ENCODE measurements at regions not wholly inside any gene's neighbourhood (a gene's known extent, or its start where the extent isn't known, plus 50 kb on each side); places are given as distances from the start of the nearest gene placed in this dataset.

DNA sequence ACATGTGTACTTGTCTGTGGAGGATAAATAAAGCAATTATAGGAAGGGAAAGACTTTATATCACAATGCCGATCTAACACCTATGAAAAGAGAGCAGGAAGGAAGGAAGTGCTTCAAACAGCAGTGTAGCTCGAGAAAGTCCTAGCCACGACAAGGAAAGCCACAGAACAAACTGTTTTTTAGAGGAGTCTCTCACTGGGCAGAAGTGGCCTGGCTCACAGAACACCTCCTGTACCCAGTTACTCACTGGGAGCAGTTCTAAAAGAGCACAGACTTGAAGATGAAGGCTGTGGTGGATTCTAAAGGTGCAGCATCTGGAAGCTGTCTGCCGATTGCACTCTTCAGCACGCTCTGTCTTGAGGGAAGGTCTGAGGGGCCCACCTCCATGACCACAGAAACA is 248.8 kb upstream of the ATP11B start:
- no peak overlapping the region for H2BK15ac ChIP-seq (ENCODE audit: low read depth, poor library complexity, severe bottlenecking)
- H2AK5ac ChIP-seq (ENCODE audit: low read length, severe bottlenecking) = no peak overlapping the region
- no peaks in the 10 kb centered on the region for H3K27me3 ChIP-seq (ENCODE audit: control insufficient read depth in 1 of 2, insufficient read depth in 1 of 2, low read length in 2 of 2)
- no peak overlapping the region for H2BK12ac ChIP-seq (ENCODE audit: low read length in 2 of 2)
- no peaks in the 10 kb centered on the region for H3K36me3 ChIP-seq (ENCODE audit: control insufficient read depth in 1 of 2, insufficient read depth in 2 of 2, low read depth in 1 of 2, low read length in 2 of 2)
- DNase-seq = no peak
- no peak overlapping the region for H4K8ac ChIP-seq (ENCODE audit: low read length)
- no peak overlapping the region for H2BK120ac ChIP-seq (ENCODE audit: low read depth, low read length)
- no peaks in the 10 kb centered on the region for H3K9me3 ChIP-seq (ENCODE audit: control insufficient read depth, low read length)
- no peak overlapping the region for H3K4me3 ChIP-seq (ENCODE audit: insufficient read depth in 1 of 2, low read depth in 1 of 2, low read length in 2 of 2)
- H2AFZ ChIP-seq (ENCODE audit: low read depth, low read length) = no peak overlapping the region
- H3K23ac ChIP-seq (ENCODE audit: low read length in 2 of 2) = no peak overlapping the region
- no peak overlapping the region for H3K4ac ChIP-seq (ENCODE audit: low read depth in 1 of 2, low read length in 2 of 2)
- H3K79me1 ChIP-seq (replicated peaks; ENCODE audit: low read length, poor library complexity, severe bottlenecking) = no peaks in the 10 kb centered on the region
- H3K27ac ChIP-seq (ENCODE audit: low read length, poor library complexity, severe bottlenecking) = no peak overlapping the region
- H3K9ac ChIP-seq (ENCODE audit: low read length) = no peak overlapping the region
- no peaks in the 10 kb centered on the region for H3K4me1 ChIP-seq (ENCODE audit: control insufficient read depth, insufficient read depth, low read depth, low read length)
- H2BK5ac ChIP-seq (ENCODE audit: low read depth, low read length, poor library complexity, severe bottlenecking) = no peak overlapping the region
- WGBS = 86% methylated on average over 5 of the region's 5 CpGs
- H3K18ac ChIP-seq (ENCODE audit: low read depth in 1 of 2, low read length in 2 of 2) = no peak overlapping the region
- no peak overlapping the region for H3K4me2 ChIP-seq (ENCODE audit: low read length, poor library complexity, severe bottlenecking)
- H3K14ac ChIP-seq (ENCODE audit: low read length in 2 of 2) = no peak overlapping the region
- H4K91ac ChIP-seq (ENCODE audit: low read length) = no peak overlapping the region

DNA sequence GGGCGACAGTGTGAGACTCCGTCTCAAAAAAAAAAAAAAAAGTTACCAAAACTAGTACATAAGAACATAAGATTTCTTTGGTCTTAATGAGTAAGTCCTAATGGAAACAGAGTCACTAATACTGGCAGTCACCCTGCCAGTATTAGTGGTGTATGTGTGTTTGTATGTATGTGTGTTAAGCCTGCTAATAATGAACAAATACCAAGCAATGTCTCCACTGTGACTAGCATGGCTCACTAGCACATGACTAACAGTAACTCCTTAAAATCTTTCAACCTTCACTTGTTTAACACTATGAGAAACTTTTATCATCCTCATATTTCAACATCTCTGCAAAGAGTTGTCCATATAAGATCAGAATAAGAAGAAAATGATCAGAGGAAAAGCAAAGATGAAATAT is 231.0 kb upstream of the ATP11B start:
- H2BK12ac ChIP-seq (ENCODE audit: low read length in 2 of 2) = no peak overlapping the region
- H3K9me3 ChIP-seq (ENCODE audit: control insufficient read depth, low read length) = peaks cover 16% of the 10 kb centered on the region
- H2AFZ ChIP-seq (ENCODE audit: low read depth, low read length) = no peak overlapping the region
- H3K9ac ChIP-seq (ENCODE audit: low read length) = no peak overlapping the region
- no peak overlapping the region for H2BK15ac ChIP-seq (ENCODE audit: low read depth, poor library complexity, severe bottlenecking)
- H3K4ac ChIP-seq (ENCODE audit: low read depth in 1 of 2, low read length in 2 of 2) = no peak overlapping the region
- H4K8ac ChIP-seq (ENCODE audit: low read length) = no peak overlapping the region
- no peak overlapping the region for H2AK5ac ChIP-seq (ENCODE audit: low read length, severe bottlenecking)
- H3K23ac ChIP-seq (ENCODE audit: low read length in 2 of 2) = no peak overlapping the region
- H3K79me1 ChIP-seq (replicated peaks; ENCODE audit: low read length, poor library complexity, severe bottlenecking) = no peaks in the 10 kb centered on the region
- H3K36me3 ChIP-seq (ENCODE audit: control insufficient read depth in 1 of 2, insufficient read depth in 2 of 2, low read depth in 1 of 2, low read length in 2 of 2) = no peaks in the 10 kb centered on the region
- no peaks in the 10 kb centered on the region for H3K27me3 ChIP-seq (ENCODE audit: control insufficient read depth in 1 of 2, insufficient read depth in 1 of 2, low read length in 2 of 2)
- H3K4me3 ChIP-seq (ENCODE audit: insufficient read depth in 1 of 2, low read depth in 1 of 2, low read length in 2 of 2) = no peak overlapping the region
- no peak overlapping the region for H3K14ac ChIP-seq (ENCODE audit: low read length in 2 of 2)
- no peak overlapping the region for H3K4me2 ChIP-seq (ENCODE audit: low read length, poor library complexity, severe bottlenecking)
- no peak for DNase-seq
- H3K27ac ChIP-seq (ENCODE audit: low read length, poor library complexity, severe bottlenecking) = no peak overlapping the region
- no peak overlapping the region for H3K18ac ChIP-seq (ENCODE audit: low read depth in 1 of 2, low read length in 2 of 2)
- WGBS = no CpG with 5 or more reads among the region's 2 CpGs
- no peak overlapping the region for H2BK5ac ChIP-seq (ENCODE audit: low read depth, low read length, poor library complexity, severe bottlenecking)
- H3K4me1 ChIP-seq (ENCODE audit: control insufficient read depth, insufficient read depth, low read depth, low read length) = no peaks in the 10 kb centered on the region
- no peak overlapping the region for H4K91ac ChIP-seq (ENCODE audit: low read length)
- H2BK120ac ChIP-seq (ENCODE audit: low read depth, low read length) = no peak overlapping the region

DNA sequence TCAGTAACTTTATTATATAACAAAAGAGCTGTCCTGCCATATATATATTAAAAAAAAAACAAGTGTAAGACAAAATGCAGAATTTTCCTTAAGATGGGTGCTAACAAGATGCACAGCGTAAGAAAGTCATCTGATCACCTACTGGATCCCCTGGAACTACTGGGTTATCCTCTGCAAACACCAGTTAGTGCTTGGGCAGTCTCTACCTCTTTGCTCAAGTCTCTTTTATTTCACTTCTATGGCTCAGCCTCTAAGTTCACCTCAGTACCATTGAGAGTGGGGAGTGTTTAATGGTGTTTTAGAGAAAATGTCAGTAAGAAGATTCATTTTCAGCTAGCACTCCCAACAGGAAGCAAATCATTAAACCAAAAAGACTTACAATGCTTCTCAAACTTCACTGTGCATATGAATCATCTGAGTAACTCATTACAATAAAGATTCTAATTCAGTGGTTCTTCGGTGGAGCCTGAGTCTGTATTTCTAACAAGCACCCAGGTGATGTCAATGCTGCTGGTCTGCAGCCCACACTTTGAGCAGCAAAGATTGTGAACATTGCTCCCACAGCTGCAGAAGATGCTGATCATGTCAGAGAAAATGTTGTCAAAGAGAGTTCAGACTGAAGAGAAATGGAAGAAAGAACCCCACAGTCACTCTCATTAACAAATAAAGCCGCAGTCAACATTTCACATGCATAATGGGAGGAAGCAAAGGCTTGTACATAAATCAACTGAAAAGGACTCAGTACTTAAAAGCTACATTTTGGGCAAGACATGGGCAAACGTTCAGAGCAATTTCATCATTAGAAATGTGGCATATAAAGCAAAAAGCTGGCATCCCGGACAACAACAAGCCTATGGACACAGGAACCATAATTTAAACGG is 227.1 kb upstream of the ATP11B start:
- DNase-seq = no peak
- Histone ChIP-seq H3K23ac (ENCODE audit: low read length in 2 of 2) (no peak overlapping the region), H3K9me3 (ENCODE audit: control insufficient read depth, low read length) (no peaks in the 10 kb centered on the region), H4K91ac (ENCODE audit: low read length) (no peak overlapping the region), H3K18ac (ENCODE audit: low read depth in 1 of 2, low read length in 2 of 2) (no peak overlapping the region), H3K4me2 (ENCODE audit: low read length, poor library complexity, severe bottlenecking) (no peak overlapping the region), H3K4me3 (ENCODE audit: insufficient read depth in 1 of 2, low read depth in 1 of 2, low read length in 2 of 2) (no peak overlapping the region), H3K36me3 (ENCODE audit: control insufficient read depth in 1 of 2, insufficient read depth in 2 of 2, low read depth in 1 of 2, low read length in 2 of 2) (no peaks in the 10 kb centered on the region), H2BK15ac (ENCODE audit: low read depth, poor library complexity, severe bottlenecking) (no peak overlapping the region), H4K8ac (ENCODE audit: low read length) (peak overlapping the region; percentile 17), H3K14ac (ENCODE audit: low read length in 2 of 2) (no peak overlapping the region), H2BK12ac (ENCODE audit: low read length in 2 of 2) (no peak overlapping the region), H2BK120ac (ENCODE audit: low read depth, low read length) (no peak overlapping the region), H3K27me3 (ENCODE audit: control insufficient read depth in 1 of 2, insufficient read depth in 1 of 2, low read length in 2 of 2) (no peaks in the 10 kb centered on the region), H3K4ac (ENCODE audit: low read depth in 1 of 2, low read length in 2 of 2) (no peak overlapping the region), H3K79me1 (replicated peaks; ENCODE audit: low read length, poor library complexity, severe bottlenecking) (no peaks in the 10 kb centered on the region), H2AK5ac (ENCODE audit: low read length, severe bottlenecking) (no peak overlapping the region), H2BK5ac (ENCODE audit: low read depth, low read length, poor library complexity, severe bottlenecking) (no peak overlapping the region), H3K27ac (ENCODE audit: low read length, poor library complexity, severe bottlenecking) (no peak overlapping the region), H3K9ac (ENCODE audit: low read length) (no peak overlapping the region), H2AFZ (ENCODE audit: low read depth, low read length) (no peak overlapping the region), H3K4me1 (ENCODE audit: control insufficient read depth, insufficient read depth, low read depth, low read length) (no peaks in the 10 kb centered on the region)
- WGBS = 65% methylated on average over 6 of the region's 6 CpGs

DNA sequence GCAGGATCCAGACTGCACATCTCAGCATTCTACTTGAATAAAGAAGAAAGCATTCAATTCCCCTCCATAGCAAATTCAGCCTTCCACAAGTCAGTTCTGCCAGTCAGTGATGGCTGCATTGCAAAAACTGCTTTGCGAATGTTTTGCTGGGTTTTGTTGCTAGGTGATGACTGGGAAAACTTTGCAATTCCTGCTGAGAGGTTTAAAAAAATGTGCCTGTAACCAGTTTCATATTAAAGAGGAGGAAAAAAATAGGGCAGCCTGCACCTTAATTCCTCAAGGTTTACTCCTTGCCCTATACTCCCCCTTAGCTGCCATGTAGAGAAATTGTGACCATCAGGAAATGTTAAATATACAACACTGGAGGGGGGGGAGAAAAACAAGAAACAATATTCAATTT is 225.6 kb upstream of the ATP11B start:
- H2BK15ac ChIP-seq (ENCODE audit: low read depth, poor library complexity, severe bottlenecking) = no peak overlapping the region
- WGBS = no CpG with 5 or more reads among the region's 1 CpG
- no peak for DNase-seq

More for the DNA sequence above, 225.6 kb upstream of the ATP11B start:
- Histone ChIP-seq H2BK12ac (ENCODE audit: low read length in 2 of 2) (no peak overlapping the region), H3K23ac (ENCODE audit: low read length in 2 of 2) (no peak overlapping the region), H4K91ac (ENCODE audit: low read length) (no peak overlapping the region), H3K9me3 (ENCODE audit: control insufficient read depth, low read length) (no peaks in the 10 kb centered on the region), H3K4me1 (ENCODE audit: control insufficient read depth, insufficient read depth, low read depth, low read length) (no peaks in the 10 kb centered on the region), H2BK5ac (ENCODE audit: low read depth, low read length, poor library complexity, severe bottlenecking) (no peak overlapping the region), H3K27me3 (ENCODE audit: control insufficient read depth in 1 of 2, insufficient read depth in 1 of 2, low read length in 2 of 2) (no peaks in the 10 kb centered on the region), H2BK120ac (ENCODE audit: low read depth, low read length) (no peak overlapping the region), H3K27ac (ENCODE audit: low read length, poor library complexity, severe bottlenecking) (no peak overlapping the region), H3K36me3 (ENCODE audit: control insufficient read depth in 1 of 2, insufficient read depth in 2 of 2, low read depth in 1 of 2, low read length in 2 of 2) (no peaks in the 10 kb centered on the region), H3K4ac (ENCODE audit: low read depth in 1 of 2, low read length in 2 of 2) (no peak overlapping the region), H2AK5ac (ENCODE audit: low read length, severe bottlenecking) (no peak overlapping the region), H3K4me2 (ENCODE audit: low read length, poor library complexity, severe bottlenecking) (no peak overlapping the region), H3K4me3 (ENCODE audit: insufficient read depth in 1 of 2, low read depth in 1 of 2, low read length in 2 of 2) (no peak overlapping the region), H4K8ac (ENCODE audit: low read length) (no peak overlapping the region), H3K79me1 (replicated peaks; ENCODE audit: low read length, poor library complexity, severe bottlenecking) (no peaks in the 10 kb centered on the region), H3K9ac (ENCODE audit: low read length) (no peak overlapping the region), H2AFZ (ENCODE audit: low read depth, low read length) (no peak overlapping the region), H3K18ac (ENCODE audit: low read depth in 1 of 2, low read length in 2 of 2) (no peak overlapping the region), H3K14ac (ENCODE audit: low read length in 2 of 2) (no peak overlapping the region)
